Activated CD4-positive, CD25-positive, alpha-beta regulatory T cell treated with anti-CD3 and anti-CD28 coated beads, Interleukin-2, amount 50 U/mL, for 24 hours (primary cell): ENCODE measurements at regions not wholly inside any gene's neighbourhood (a gene's known extent, or its start where the extent isn't known, plus 50 kb on each side); places are given as distances from the start of the nearest gene placed in this dataset.
A peak's percentile ranks its signal among the peaks of the same experiment; 100 is the strongest.

ENCODE experiments used
- ATAC-seq, 2 donors: fragments of 150-1000 bp; cut with Tn5 transposase; one replicate each; pipeline ENCODE4 v1.10.0; 2021; ENCODE audit warnings: mild to moderate bottlenecking in 1 of 2, moderate library complexity in 1 of 2

DNA sequence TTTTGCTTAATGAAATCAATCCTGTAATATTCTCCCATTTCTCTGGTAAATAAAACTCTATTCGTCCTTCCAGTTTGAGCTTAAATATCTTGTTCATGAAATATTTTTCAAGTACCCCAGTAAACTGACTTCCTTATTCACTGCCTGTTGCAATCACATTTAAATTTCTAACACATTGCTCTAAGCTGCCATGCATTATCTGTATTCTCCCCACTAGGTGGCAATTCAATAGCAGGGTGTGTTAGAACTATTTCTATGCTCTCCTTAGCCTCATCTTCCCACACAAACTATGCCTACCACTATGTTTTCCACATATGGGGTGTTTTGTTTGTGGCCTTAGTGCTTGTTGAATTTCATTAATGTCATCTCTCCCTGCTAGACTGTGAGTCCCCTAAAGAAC lies 377.1 kb upstream of the HS3ST1 start:
- ATAC-seq: no peak

- no peak for ATAC-seq
These were observed 373.1 kb upstream of the HS3ST1 start for GRCh38 chr4:11801466-11802446.

GRCh38 chr4:11799196-11799595 lies 370.5 kb upstream of the HS3ST1 start:
- no peak for ATAC-seq

- no peak for ATAC-seq
These were observed 363.1 kb upstream of the HS3ST1 start for GRCh38 chr4:11791797-11792196.

- no peak for ATAC-seq
These were observed 361.5 kb upstream of the HS3ST1 start for GRCh38 chr4:11790230-11790629.

DNA sequence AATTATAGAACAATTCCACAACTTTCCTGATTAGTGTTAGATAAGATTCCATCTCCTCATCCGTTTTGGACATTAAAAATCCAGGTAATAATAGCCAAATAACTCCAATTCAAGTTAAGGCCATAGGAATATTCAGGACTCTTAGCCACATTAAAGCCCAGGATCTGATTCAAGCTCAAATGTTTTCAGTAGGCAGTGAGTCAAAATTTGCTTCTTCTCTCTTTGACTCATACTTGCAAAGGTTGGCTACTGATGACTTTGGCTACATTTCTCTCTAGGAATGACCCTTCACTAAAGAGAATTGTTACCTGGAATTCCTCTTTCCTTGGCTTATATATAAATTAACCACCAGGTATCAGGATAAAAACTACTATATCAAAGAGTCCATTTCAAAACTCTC lies 354.9 kb upstream of the HS3ST1 start:
- ATAC-seq: no peak

- ATAC-seq: no peak
These were observed 354.2 kb upstream of the HS3ST1 start for GRCh38 chr4:11782859-11783258.

- ATAC-seq: no peak
These were observed 348.8 kb upstream of the HS3ST1 start for GRCh38 chr4:11777447-11777846.

DNA sequence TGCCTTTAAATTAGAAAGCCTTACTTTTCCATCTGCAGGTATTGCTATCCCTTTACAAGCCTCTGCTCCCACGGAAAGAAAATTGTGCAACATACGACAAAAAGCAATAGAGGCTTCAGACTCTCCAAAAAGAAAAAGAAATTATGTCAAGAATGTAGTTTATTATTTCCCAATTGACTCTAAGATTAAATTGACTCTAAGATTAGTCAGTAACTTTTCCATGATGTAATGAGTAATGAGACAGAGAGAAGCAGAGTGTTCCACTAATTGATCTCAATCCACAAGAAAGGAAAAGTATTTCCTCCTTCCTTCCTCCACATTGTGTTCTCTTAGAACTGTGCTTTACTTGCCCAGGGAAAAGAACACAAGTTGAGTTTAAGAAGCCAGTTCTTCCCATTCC lies 345.7 kb upstream of the HS3ST1 start:
- no peak for ATAC-seq

GRCh38 chr4:11773798-11774197 lies 345.1 kb upstream of the HS3ST1 start:
- ATAC-seq: no peak

- ATAC-seq: peak in 1 of 2 donors; percentile 6
These were observed 340.7 kb upstream of the HS3ST1 start for GRCh38 chr4:11769434-11769833.

- ATAC-seq: no peak
These were observed 339.7 kb upstream of the HS3ST1 start for GRCh38 chr4:11768251-11768972.

DNA sequence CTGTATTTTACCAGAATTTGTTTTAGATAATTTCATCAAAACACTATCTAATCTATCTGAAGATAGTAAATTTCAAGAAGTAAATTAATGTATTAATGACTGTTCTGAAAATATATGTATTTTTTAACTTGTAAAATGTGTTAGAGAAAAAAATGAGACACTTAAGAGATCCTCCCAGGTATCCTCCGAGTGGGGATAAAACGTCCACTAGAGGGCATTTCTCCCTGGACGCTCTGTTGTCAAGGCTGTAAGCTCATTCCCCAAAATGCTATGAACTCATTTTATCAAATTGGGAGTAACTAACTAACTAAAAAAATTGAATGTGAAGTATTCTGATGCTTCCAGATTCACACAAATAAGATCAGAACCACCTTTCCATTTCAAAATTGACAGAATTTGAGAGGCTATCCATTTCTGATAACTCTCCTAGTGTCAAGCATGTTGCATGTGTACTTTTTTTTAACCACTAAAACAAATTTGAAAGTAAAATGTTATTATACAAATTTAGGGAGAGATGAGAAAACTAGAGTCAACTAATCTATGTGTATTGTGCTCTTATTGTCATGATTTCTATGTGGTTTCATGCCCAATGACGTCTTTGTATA lies 337.3 kb upstream of the HS3ST1 start:
- ATAC-seq: no peak

DNA sequence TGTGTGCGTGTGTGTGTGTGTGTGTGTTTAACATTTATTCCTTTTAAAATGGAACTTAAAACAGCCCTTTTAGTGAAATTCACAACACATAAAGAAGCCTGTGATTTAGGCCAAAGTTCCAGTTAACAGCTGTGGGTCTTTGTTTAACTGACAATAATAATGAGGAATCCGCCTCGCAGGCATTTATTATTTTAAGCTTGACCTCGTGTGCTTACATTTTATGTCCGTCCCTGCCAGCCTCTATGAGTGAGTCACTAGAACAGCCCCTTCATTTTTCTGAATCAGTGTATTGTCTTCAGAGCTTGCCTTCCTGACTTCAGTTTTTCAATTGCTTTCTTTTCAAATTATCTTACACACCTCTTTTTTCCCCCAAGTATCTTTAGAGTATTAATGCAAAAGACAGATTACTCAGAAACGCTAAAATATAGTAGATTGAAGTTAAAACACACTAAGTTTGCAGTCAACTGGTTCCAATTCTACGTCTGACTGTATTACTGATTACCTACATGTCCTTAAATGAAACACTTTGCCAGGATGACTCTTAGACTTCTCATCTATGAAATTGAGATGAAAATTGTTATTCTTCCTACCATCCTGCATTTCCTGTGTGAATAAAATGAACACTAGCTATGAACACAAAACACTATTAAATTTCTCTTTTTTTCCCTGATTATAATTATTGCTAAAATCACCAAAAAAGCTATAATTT lies 319.6 kb upstream of the HS3ST1 start:
- no peak for ATAC-seq

DNA sequence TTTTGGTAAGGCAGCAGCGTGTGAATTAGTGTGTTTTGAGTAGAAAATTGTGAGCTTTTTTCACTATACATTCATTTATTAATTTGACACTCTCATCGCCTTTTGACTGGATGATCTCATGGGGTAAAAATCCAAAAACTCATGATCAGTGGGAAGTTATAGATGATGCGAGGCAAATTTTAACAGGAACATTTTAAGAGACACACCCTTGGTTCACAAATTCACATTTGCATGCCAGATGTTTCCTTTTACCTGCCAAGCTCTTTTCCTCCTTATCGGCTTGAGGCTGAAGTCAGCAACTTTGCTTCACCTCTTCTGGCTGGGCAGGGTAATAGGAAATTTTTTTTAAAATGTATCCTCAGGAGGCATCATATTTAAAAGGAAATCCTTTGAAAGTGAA lies 318.0 kb upstream of the HS3ST1 start:
- ATAC-seq: no peak

DNA sequence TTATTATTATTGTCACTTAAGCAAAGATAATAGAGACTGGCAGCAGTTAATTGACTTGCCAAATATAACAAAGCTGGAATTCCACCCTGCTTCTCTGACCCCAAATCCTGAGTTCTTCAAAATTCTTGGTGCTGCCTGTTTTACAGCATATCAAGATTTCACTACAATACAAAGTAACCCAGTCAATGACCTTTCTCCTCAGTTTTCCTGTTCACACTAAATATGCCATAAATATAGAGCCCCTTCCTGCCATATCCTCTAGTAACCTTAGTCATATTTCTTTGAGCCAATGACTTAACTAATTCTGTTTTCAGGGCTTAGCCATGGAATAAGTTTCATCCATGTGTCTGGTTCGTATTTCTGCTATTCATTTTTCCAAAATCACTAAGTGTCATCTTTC lies 315.3 kb upstream of the HS3ST1 start:
- no peak for ATAC-seq

GRCh38 chr4:11743236-11743635 lies 314.5 kb upstream of the HS3ST1 start:
- no peak for ATAC-seq

GRCh38 chr4:11741190-11741652 lies 312.5 kb upstream of the HS3ST1 start:
- no peak for ATAC-seq

GRCh38 chr4:11739992-11740391 lies 311.3 kb upstream of the HS3ST1 start:
- ATAC-seq: no peak

DNA sequence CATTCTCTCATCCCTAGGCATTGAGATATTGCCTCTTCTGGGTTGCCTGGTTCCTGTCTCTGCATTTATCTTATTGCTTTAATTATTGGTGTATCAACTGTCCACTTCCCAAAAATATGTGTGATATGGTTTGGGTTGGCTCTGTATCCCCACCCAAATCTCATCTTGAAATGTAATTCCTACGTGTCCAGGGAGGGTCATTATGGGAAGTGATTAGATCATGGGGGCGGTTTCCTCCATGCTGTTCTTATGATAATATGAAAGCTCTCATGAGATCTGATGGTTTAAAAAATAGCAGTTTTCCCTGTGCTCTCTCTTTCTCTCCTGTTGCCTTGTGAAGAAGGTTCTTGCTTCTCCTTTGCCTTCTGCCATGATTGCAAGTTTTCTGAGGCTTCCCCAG lies 308.3 kb upstream of the HS3ST1 start:
- no peak for ATAC-seq

DNA sequence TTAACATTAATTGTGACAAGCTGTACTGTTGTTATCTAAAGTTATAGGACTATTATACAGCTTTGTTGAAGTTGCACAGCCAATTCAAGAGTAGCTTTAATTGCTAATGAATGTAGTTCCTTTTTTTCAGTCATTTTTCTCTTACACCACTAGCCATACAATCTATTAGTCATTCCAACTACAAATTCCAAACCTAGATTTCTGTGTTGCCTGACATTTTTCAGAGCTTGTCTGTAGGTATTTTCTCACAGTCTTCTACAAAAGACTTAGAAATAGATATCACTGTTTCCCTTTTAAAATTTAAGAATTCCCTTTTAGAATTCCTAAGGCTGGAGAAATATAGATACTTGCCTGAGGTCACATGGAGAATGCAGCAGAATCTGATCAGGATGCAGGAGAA lies 307.0 kb upstream of the HS3ST1 start:
- no peak for ATAC-seq

GRCh38 chr4:11732155-11732554 lies 303.5 kb upstream of the HS3ST1 start:
- ATAC-seq: no peak

DNA sequence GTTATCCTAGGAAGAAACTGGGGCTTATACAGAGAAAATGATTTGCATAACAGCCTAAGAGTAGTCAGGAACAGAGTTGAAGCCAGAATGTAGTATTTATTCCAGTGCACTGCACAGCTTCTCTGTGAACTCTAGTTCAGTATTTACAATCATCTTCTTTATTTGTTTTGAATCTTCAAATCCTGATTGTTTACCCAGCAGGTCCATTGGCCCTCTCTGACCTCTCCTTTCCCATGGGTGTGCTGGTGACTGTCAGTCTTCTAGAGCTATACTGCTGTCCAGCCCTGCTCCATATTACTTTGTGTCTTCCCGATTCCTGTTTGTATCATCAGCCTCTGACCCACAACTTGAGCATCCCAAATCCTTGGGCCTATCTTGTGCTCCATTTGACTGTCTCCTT lies 301.9 kb upstream of the HS3ST1 start:
- ATAC-seq: no peak
